Body of pancreas (tissue), 4 donors: ENCODE measurements at regions not wholly inside any gene's neighbourhood (a gene's known extent, or its start where the extent isn't known, plus 50 kb on each side); places are given as distances from the start of the nearest gene placed in this dataset.

Experiments used
- CTCF ChIP-seq, 7 experiments: fragments of 450-650 bp in 4 of 7; fragments of 200-600 bp in 3 of 7; sonication (generic) in 3 of 7; IDR thresholded peaks; one replicate each; pipeline ENCODE4 v1.5.1; 2016 to 2019; ENCODE audit warnings: antibody characterized with exemption in 7 of 7
- POLR2A ChIP-seq, 3 donors: fragments of 450-650 bp; IDR thresholded peaks; one replicate each; pipeline ENCODE4 v1.6.1; 2016; ENCODE audit warnings: antibody characterized with exemption in 3 of 3, mild to moderate bottlenecking in 2 of 3

GRCh38 chr10:78372806-78373205 is 339.1 kb downstream of the RPS24 start:
- TF ChIP-seq POLR2A (IDR thresholded peaks at IDR 0.05) (no peak), CTCF (IDR thresholded peaks at IDR 0.05) (no peak)
